NCI-H2171 treated with DMSO at 0.1 percent for 48 hours (cell line): ENCODE measurements at regions not wholly inside any gene's neighbourhood (a gene's known extent, or its start where the extent isn't known, plus 50 kb on each side); places are given as distances from the start of the nearest gene placed in this dataset.

ENCODE experiments used
- DNase-seq: peaks from one replicate; lab custom pipeline; 2025; lab: John Stamatoyannopoulos, UW

GRCh38 chr20:60131375-60131774 lies 173.2 kb downstream of the CDH26 start:
- no peak for DNase-seq

- no peak for DNase-seq
These were observed 174.1 kb downstream of the CDH26 start for GRCh38 chr20:60132162-60132826.

- no peak for DNase-seq
These were observed 174.8 kb downstream of the CDH26 start for GRCh38 chr20:60132827-60133670.

DNA sequence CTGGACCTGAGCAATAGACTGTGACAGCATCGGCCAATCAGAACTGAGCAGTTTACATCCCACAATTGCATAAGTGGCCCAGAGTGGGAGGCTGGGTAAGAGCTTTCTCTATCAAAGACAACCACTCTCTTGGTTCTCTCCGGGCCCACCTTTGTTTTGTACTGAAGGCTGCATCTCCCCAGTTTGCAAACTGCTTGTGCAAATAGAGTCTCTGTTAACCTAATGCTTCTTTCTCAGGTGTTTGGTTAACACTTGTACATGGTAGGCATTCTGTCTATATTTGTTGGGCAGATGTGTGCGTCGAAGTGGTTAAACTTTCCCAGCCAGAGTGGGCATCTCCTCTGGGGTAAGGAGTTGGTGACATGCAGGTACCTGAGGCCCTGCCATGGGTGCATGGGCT lies 177.1 kb downstream of the CDH26 start:
- no peak for DNase-seq

DNA sequence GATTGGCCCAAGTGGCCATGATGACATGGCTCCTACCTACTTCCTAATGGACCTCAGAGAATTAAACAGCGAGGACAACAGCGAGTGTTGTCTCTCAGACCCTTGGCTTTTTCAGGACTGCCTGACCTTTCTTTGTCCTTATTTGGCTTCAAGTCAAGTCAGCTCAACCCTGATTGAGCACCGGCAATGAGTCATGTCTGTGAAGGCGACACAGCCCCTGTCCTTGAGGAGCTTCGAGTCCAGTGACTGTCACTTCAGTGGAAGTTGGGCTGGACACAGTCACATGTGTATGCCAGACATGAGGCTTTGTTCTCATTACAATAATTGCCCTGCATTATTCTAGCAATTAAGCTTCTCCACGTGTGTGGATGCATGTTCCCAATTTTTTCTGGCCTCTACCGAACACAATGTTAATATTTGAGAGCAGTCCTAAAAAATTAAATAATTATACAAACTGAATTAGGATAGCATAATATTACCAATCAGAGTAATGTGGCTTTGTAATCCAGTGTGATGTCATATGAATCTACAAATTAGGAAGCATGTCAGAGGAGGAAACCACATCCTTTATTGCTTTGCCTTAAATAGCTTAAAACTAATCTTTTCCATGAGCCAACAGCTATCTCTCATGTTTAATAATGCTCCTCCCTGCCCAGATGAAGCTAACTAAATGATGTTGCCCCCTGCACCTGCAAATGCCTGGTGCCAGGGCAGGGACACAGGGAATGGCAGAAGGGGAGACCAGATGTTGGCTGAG lies 178.6 kb downstream of the CDH26 start:
- DNase-seq = peak; percentile 28

DNA sequence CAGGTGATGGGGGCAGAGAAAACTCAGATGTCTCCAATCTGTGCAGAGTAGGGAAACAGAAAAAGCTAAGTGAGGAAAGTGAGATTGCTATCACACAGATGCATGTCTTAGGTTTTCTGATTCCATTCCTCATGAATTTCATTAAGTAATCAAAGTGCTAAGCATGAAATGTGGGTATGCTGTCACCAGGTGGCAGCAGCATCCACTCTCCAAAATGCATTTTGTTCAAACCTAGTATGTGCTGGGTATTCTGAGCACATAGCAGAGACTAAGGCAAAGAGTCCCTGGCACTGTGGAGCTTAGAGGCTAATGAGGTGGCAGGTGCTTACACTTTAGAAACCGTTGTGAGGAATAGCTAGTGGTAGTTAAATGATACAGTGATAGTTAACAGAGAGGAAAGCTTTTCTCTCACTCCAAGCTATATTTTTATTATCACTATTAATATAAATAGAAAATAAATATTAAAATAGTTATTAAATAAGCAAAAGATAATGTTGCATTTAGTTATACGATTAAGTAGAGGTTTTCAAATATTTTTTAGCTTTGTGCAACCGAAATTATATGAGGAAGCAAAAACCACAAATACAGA lies 179.5 kb downstream of the CDH26 start:
- peak; percentile 41 for DNase-seq

DNA sequence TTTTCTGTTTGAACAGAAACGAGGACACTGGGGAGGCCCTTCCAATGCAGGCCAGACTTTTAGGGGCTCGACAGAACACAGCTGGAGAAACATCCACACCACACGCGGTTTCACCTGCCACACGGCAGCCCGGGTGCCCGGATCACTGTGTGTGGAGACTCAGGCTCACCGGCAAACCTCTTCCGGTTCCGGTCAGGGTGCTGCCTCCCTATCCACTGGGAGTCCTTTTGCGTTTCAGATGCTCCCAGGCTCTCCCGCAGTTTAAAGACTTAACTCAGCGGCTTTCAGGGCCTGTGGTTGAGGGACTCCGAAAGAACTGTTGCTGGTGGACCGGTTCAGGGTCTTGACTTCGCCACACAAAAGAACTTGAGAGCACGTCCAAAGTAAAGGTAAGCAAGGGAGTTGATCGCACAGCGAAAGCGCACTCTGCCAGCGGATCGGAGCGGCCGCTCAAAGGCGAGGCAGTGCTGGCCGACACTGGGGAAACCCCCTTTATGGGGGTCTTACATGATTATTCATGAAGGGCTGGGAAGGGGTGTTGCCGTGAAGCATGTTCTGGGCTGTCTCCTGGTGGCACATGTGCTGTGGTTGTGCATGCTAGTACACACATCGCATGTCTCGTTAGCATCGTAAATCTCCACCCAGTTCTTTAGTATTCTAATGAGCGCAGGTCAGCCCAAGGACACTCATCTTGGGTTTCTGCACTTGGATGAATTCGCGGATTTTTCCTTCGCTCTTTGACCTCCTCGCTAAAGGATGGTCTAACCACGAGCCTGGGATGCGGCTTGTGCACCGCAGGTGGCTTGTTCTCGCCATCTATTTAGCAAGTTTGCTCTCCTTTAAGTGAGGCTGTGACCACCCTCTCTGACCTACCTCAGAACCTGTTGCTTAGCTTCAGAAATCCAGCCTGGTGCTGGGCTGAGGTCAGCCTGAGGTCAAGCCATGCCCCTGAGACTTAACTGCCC lies 180.3 kb downstream of the CDH26 start:
- DNase-seq = no peak

- no peak for DNase-seq
These were observed 181.6 kb downstream of the CDH26 start for GRCh38 chr20:60139663-60140446.

GRCh38 chr20:60142587-60142986 lies 184.4 kb downstream of the CDH26 start:
- DNase-seq = no peak

DNA sequence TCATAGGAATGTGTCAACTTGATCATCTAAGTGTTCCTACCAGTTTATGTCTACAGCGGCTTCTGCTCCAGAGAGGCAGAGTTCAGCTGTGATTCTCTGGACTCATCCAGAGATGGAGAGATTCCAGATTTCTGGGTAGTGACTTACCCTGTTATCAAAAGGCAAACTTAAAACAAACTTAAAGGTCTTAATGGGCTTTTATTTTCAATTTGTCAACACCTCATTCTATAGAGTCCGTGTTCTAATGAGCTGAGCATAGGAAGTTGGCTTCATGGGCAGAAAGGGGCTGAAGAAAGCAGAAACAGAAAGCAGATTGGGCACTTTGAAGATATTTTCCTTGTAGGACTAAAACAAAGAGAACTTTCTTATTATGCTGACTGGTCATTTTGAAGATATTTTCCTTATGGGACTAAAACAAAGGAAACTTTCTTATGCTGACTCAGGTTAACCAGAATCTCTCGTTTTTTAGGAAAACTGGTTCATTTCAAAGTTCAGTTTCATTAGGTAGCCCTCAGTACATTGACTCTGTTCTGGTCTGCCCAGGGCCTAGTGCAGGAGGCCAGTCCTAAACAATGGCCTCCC lies 185.1 kb downstream of the CDH26 start:
- no peak for DNase-seq

- no peak for DNase-seq
These were observed 186.2 kb downstream of the CDH26 start for GRCh38 chr20:60144404-60144803.

DNA sequence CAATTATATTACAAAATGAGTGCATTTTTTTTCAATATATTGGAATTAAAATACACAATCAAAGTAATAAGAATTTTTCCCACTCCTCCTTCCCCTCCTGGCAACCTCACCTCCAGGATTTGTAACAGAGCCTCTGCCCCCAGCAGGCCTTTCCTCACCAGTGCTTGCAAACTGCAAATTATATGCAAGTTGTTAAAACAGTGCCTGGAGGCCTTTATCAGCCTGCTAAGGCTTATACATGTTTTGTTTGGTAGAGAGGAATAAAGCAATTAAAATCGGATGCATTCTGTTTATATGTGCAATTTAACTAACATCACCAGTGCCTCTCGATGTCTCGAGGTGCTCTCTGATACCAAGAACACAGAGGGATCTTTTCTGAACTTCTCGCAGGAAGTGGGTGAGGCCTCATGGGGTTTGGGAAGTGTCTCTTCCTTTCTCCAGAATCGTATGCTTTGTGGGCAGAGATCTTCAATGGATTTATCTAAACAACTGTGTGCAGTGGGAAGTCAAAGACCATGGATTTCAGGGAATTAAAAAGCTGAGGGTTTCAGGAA lies 186.8 kb downstream of the CDH26 start:
- no peak for DNase-seq

DNA sequence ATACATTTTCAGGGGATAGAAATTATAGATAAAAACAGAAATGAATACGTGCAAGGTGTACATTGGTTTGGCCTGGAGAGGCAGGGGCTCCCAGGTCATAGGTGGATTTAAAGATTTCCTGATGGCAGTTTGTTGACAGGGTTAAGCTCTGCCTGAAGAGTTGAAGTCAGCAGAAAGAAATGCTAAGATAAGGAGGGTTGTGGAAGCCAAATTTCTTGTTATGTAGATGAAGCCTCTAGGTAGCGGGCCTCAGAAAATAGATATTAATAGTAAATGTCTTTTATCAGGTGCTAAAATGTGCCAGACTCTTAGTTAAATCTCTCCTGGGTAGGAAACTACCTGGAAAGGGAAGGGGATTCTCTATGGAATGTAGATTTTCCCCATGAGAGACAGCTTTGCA lies 188.8 kb downstream of the CDH26 start:
- DNase-seq = no peak

DNA sequence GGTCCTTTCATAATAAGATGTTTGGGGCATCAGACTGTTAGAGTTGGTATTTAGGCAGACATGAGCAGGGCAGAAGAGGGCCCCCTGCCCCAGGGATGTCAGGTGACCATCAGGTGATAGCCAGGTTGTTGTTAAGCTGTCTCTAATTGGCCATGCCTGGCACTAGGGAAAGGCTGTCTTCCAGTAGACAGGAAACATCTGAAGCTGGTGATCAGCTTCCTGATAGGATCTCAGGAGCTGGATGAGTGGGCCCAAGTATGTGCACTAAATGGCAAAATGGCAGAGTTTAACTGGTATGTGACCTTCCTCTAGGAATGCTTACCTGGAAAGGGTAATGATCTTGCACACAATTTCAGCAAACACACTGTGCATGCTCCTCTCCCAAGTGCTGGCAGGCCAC lies 190.7 kb downstream of the CDH26 start:
- DNase-seq = no peak

- no peak for DNase-seq
These were observed 194.6 kb downstream of the CDH26 start for GRCh38 chr20:60152792-60153191.

DNA sequence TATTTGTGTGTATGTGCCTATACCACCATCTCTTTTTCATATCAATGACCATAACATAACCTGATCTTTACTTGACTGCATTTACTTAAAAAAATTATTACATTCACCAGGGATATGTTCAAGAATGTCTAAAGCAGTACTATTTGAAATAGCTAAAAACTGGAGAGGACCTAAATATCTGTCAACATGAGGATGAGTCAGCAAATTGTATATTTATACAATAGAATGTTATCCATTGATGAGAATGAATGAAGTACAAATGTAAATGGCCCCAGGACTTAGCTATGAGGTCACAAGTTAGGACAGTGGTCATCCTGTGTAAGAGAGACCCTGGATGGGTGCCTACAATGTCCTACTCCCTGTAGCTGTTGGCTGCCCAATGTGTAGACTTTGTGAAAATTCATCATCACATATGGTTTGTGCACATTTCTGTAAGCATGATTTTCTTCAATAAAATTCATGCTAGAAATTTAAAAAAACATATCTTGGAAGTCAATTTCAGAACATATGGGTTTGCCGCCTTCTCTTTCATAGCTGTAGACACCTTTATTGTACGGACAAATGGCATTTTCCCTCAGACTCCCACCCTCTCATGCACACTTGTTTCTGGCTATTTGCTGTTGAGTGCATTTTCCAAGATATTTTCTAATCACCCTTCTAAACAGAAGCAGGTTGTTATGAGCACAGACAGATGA lies 202.4 kb downstream of the CDH26 start:
- no peak for DNase-seq

DNA sequence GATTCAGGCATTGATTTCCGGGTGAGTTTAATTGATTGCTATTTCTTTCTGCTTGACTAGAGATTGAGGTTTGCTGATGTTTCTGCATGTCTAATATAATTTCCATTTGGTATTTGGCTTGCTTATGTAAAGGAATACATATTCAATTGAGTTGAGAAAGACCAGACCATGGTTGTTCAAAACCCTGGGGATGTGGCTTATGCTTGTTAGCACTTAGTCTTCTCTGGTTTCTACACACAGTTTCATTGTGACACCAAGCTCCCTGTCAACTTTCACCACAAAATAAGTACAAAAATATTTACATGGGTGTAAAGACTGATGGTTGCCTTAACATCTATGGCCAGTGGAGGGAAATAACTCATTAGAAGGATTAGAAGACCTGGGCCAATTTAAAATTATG lies 209.6 kb downstream of the CDH26 start:
- no peak for DNase-seq

GRCh38 chr20:60168963-60169362 lies 210.7 kb downstream of the CDH26 start:
- DNase-seq = no peak

- no peak for DNase-seq
These were observed 211.9 kb downstream of the CDH26 start for GRCh38 chr20:60170116-60170515.
